Heart right ventricle (tissue), 16 donors: ENCODE measurements at regions not wholly inside any gene's neighbourhood (a gene's known extent, or its start where the extent isn't known, plus 50 kb on each side); places are given as distances from the start of the nearest gene placed in this dataset.

Experiments
- ATAC-seq, 8 donors: fragments of 200-7000 bp; cut with Tn5 transposase; one replicate each; pipeline ENCODE4 v1.9.1; 2020; ENCODE audit warnings: mild to moderate bottlenecking in 8 of 8, moderate library complexity in 8 of 8, moderate number of reproducible peaks in 1 of 8
- DNase-seq, 2 donors: peaks; one replicate each; pipeline ENCODE4 v3.0.0-alpha.2; 2020
- H3K27ac ChIP-seq, 10 donors: fragments of 200-600 bp; sonication (generic) in 2 of 10; one replicate each; pipeline versions ENCODE4 v1.5.0 to v1.8.0; 2020 to 2022; ENCODE audit warnings: mild to moderate bottlenecking in 3 of 10
- H3K27me3 ChIP-seq, 7 donors: fragments of 200-600 bp; one replicate each; pipeline ENCODE4 v1.8.0; 2021 to 2022; ENCODE audit warnings: mild to moderate bottlenecking in 2 of 7
- H3K36me3 ChIP-seq, 9 donors: fragments of 200-600 bp; sonication (generic) in 1 of 9; one replicate each; pipeline versions ENCODE4 v1.5.0 to v1.8.0; 2020 to 2022; ENCODE audit warnings: mild to moderate bottlenecking in 2 of 9
- H3K4me1 ChIP-seq, 9 donors: fragments of 200-600 bp; sonication (generic) in 1 of 9; one replicate each; pipeline versions ENCODE4 v1.5.0 to v1.8.0; 2020 to 2022; ENCODE audit warnings: mild to moderate bottlenecking in 4 of 9
- H3K4me3 ChIP-seq, 10 donors: fragments of 200-600 bp; sonication (generic) in 2 of 10; one replicate each; pipeline versions ENCODE4 v1.5.0 to v1.8.0; 2020 to 2022; ENCODE audit warnings: mild to moderate bottlenecking in 7 of 10, moderate library complexity in 2 of 10
- H3K9me3 ChIP-seq, 11 donors: fragments of 200-600 bp in 10 of 11; sonication (generic) in 2 of 11; one replicate each; pipeline versions ENCODE4 v1.5.0 to v1.8.0; 2013 to 2022; ENCODE audit warnings: mild to moderate bottlenecking in 2 of 11, control low read depth in 1 of 11, moderate library complexity in 1 of 11
- CTCF ChIP-seq, 9 donors: fragments of 200-600 bp; sonication (generic) in 2 of 9; IDR thresholded peaks; one replicate each; pipeline versions ENCODE4 v1.5.0 to v1.8.0; 2021 to 2022; ENCODE audit warnings: antibody characterized with exemption in 9 of 9, mild to moderate bottlenecking in 5 of 9, moderate library complexity in 1 of 9
- WGBS, 2 donors: extraction: QIAGEN DNeasy Blood & Tissue Kit; methylation state at CpG; one replicate each; pipeline ENCODE4 v1.1.7; 2013; ENCODE audit warnings: inconsistent platforms in 1 of 2; 5-methylcytosine and 5-hydroxymethylcytosine counted together
- intact Hi-C, 10 donors: fragments of 100-400 bp; cut with DNase I; formaldehyde crosslinking; loops; one replicate each; pipeline versions ENCODE4 v1.11.1 to v1.14.2; 2022
- donor health status: Arrhythmogenic right ventricular cardiomyopathy.
- donor health status: ischemic (EF 13 %, LVEDD 7.1; RV severe dilation, severe dysfunction).
- donor health status: healthy with polysubstance abuse.
- donor health status: DM: no; HTN: yes; CAD: no.
- donor health status: DM: no; HTN: no; CAD: no.
- donor health status: ischemic (EF 25% LVEDD 6.9; RV normal size, moderate dysfunction).
- donor health status: ischemic (EF 25% LVEDD 5.7; RV mildly dilated, moderate dysfunction).
- donor health status: healthy.
- donor health status: DM: yes; HTN: yes; CAD: no.
- donor health status: Ischemic cardiomyopathy.
- donor health status: ischemic (EF 35%, LVEDD 5.7; RV mildly dilated, moderate dysfunction).
- donor health status: nonischemic (EF 11% LVEDD 7.7; RV severe dilation, severe dysfunction).
- donor health status: DM: yes; HTN: yes; CAD: no.
- donor health status: PGD.
- donor health status: ischemic (EF 29% LVEDD 5.4; RV normal size, mild dysfunction).
- donor health status: nonischemic (EF 23%, LVEDD 6.1; RV moderate dilation, normal function).

GRCh38 chr12:127147724-127148123 lies 1119.2 kb upstream of the TMEM132C start:
- 54% methylated on average over 4 of the region's 4 CpGs for WGBS, 2 donors
- H3K9me3 ChIP-seq = peaks cover 0 to 9% (median 0%) of the 10 kb centered on the region in 11 donors
- no peak overlapping the region for H3K4me3 ChIP-seq
- H3K27me3 ChIP-seq = peaks cover 0 to 15% (median 0%) of the 10 kb centered on the region in 7 donors
- H3K36me3 ChIP-seq = no peaks in the 10 kb centered on the region
- no peak overlapping the region for H3K27ac ChIP-seq
- no peak for ATAC-seq
- H3K4me1 ChIP-seq = peaks cover 0 to 13% (median 8%) of the 10 kb centered on the region in 9 donors
- no peak for TF ChIP-seq CTCF (IDR thresholded peaks at IDR 0.05)
- intact Hi-C loops = no loop called here
- no peak for DNase-seq

- H3K4me3 ChIP-seq = no peak overlapping the region
- H3K9me3 ChIP-seq = peaks cover 0 to 6% (median 0%) of the 10 kb centered on the region in 11 donors
- no peaks in the 10 kb centered on the region for H3K36me3 ChIP-seq
- peaks cover 0 to 18% (median 0%) of the 10 kb centered on the region in 7 donors for H3K27me3 ChIP-seq
- no peak for DNase-seq
- TF ChIP-seq CTCF (IDR thresholded peaks at IDR 0.05) = no peak
- H3K27ac ChIP-seq = no peak overlapping the region
- peaks cover 0 to 13% (median 8%) of the 10 kb centered on the region in 9 donors for H3K4me1 ChIP-seq
- ATAC-seq = no peak
- 94 to 96% methylated on average over 1 of the region's 1 CpG for WGBS, 2 donors
- intact Hi-C loops = no loop called here
Measured at GRCh38 chr12:127148318-127148717, 1118.7 kb upstream of the TMEM132C start.

- Histone ChIP-seq H3K36me3 (no peaks in the 10 kb centered on the region), H3K4me3 (no peak overlapping the region), H3K27me3 (peaks cover 0 to 18% (median 0%) of the 10 kb centered on the region in 7 donors), H3K27ac (no peak overlapping the region), H3K4me1 (peaks cover 0 to 13% (median 8%) of the 10 kb centered on the region in 9 donors), H3K9me3 (peaks cover 0 to 5% (median 0%) of the 10 kb centered on the region in 11 donors)
- DNase-seq = no peak
- TF ChIP-seq CTCF (IDR thresholded peaks at IDR 0.05) = no peak
- 71 to 85% methylated on average over 2 of the region's 2 CpGs for WGBS, 2 donors
- ATAC-seq = no peak
- intact Hi-C loops = no loop called here
Measured at GRCh38 chr12:127149226-127149964, 1117.6 kb upstream of the TMEM132C start.

- Histone ChIP-seq H3K27ac (no peak overlapping the region), H3K4me3 (no peak overlapping the region), H3K9me3 (peaks cover 0 to 5% (median 0%) of the 10 kb centered on the region in 11 donors), H3K27me3 (peaks cover 0 to 18% (median 0%) of the 10 kb centered on the region in 7 donors), H3K36me3 (no peaks in the 10 kb centered on the region), H3K4me1 (peaks cover 0 to 12% (median 8%) of the 10 kb centered on the region in 9 donors)
- DNase-seq (no peak), ATAC-seq (no peak)
- 61 to 65% methylated on average over 3 of the region's 3 CpGs for WGBS, 2 donors
- no peak for TF ChIP-seq CTCF (IDR thresholded peaks at IDR 0.05)
- intact Hi-C loops = no loop called here
Measured at GRCh38 chr12:127150028-127150427, 1116.9 kb upstream of the TMEM132C start.
